Upper lobe of left lung (tissue), 6 donors: ENCODE measurements at regions not wholly inside any gene's neighbourhood (a gene's known extent, or its start where the extent isn't known, plus 50 kb on each side); places are given as distances from the start of the nearest gene placed in this dataset.

Experiments
- ATAC-seq, 2 donors: fragments of 200-7000 bp; cut with Tn5 transposase; one replicate each; pipeline ENCODE4 v1.9.1; 2022; ENCODE audit warnings: mild to moderate bottlenecking in 2 of 2, moderate library complexity in 2 of 2; ENCODE audit not compliant: low FRiP score in 2 of 2
- DNase-seq, 2 donors: peaks; one replicate each; pipeline ENCODE4 v3.0.0-alpha.2; 2019 to 2020
- H3K27ac ChIP-seq, 4 donors: fragments of 200-600 bp; sonication (generic); one replicate each; pipeline ENCODE4 v1.5.1; 2016 to 2019
- H3K27me3 ChIP-seq, 4 donors: fragments of 200-600 bp; sonication (generic); one replicate each; pipeline ENCODE4 v1.5.1; 2017 to 2019
- H3K36me3 ChIP-seq, 4 donors: fragments of 200-600 bp; sonication (generic); one replicate each; pipeline ENCODE4 v1.5.1; 2016 to 2019
- H3K4me1 ChIP-seq, 4 donors: fragments of 200-600 bp; sonication (generic); one replicate each; pipeline ENCODE4 v1.5.1; 2018 to 2019
- H3K4me3 ChIP-seq, 4 donors: fragments of 200-600 bp; sonication (generic); one replicate each; pipeline ENCODE4 v1.5.1; 2017 to 2019; ENCODE audit warnings: mild to moderate bottlenecking in 2 of 4, moderate library complexity in 1 of 4
- H3K9me3 ChIP-seq, 4 donors: fragments of 200-600 bp; sonication (generic); one replicate each; pipeline ENCODE4 v1.5.1; 2018 to 2019
- CTCF ChIP-seq, 6 experiments: fragments of 450-650 bp in 4 of 6; fragments of 200-600 bp in 2 of 6; sonication (generic) in 2 of 6; IDR thresholded peaks; one replicate each; pipeline ENCODE4 v1.5.1; 2016 to 2019; ENCODE audit warnings: antibody characterized with exemption in 6 of 6
- EP300 ChIP-seq, 4 donors: sonication (generic); formaldehyde crosslinking; IDR thresholded peaks; one replicate each; pipeline ENCODE4 v1.5.1; 2017; ENCODE audit warnings: antibody characterized with exemption in 4 of 4, control low read depth in 2 of 4
- POLR2A ChIP-seq, 4 donors: fragments of 450-650 bp; IDR thresholded peaks; one replicate each; pipeline ENCODE4 v1.5.1; 2016 to 2017; ENCODE audit warnings: antibody characterized with exemption in 4 of 4, mild to moderate bottlenecking in 2 of 4
- POLR2AphosphoS5 ChIP-seq, 2 donors: sonication (generic); formaldehyde crosslinking; IDR thresholded peaks; one replicate each; pipeline ENCODE4 v1.5.1; 2017; ENCODE audit warnings: antibody characterized with exemption in 2 of 2
- WGBS, 2 donors: methylation state at CpG; one replicate each; pipeline ENCODE4 v1.1.5; 2017 to 2018; 5-methylcytosine and 5-hydroxymethylcytosine counted together
- donor health status: DM: no; HTN: no; CAD: no; lungs with moderate emphysema.
- donor health status: DM: no; HTN: yes; CAD: no; lungs with severe emphysema.

DNA sequence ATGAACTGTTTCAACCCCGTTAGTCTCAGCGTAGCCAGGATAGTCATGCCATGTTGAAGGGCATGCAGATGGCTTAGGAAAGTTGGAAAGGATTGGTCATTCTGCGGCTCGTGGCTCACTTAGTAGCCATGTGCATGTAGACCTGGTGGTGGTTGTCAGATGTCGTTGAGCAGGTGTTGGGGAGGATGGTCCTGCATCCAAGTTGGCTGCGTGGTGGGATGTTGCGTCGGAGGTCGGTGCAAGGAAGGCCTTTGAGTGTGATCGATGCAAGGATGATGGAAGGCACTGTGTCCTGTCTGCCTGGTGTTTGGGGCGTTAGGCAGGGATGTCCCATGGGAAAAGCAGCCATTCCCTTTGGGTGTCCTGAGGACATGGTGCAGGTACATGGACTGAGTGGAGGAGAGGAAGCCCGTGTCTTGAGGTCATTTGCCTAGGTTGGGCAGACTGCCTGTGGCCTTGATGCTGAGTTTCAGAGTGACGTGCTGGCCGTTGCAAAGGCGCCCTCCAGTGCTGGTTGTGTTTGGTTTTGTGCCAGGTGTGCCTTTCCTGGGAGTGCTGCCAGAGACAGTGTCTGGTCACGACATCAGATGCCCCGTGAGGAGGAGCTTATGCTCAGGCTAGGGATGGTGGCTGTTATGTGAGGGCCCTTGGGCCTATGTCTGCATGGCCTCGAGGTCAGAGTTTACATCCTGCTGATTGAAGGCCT, 103.4 kb downstream of the SNRPN start:
- Histone ChIP-seq H3K9me3 (peaks cover 99 to 100% (median 100%) of the 10 kb centered on the region in 4 donors), H3K27ac (no peak overlapping the region), H3K36me3 (peaks cover 14 to 100% (median 97%) of the 10 kb centered on the region in 4 donors), H3K27me3 (no peaks in the 10 kb centered on the region), H3K4me3 (no peak overlapping the region), H3K4me1 (no peaks in the 10 kb centered on the region)
- ATAC-seq (no peak), DNase-seq (peak in 1 of 2 donors; percentile 12)
- WGBS, 2 donors = 93 to 95% methylated on average over 18 of the region's 18 CpGs
- TF ChIP-seq CTCF (IDR thresholded peaks at IDR 0.05) (no peak), POLR2AphosphoS5 (IDR thresholded peaks at IDR 0.05) (no peak), POLR2A (IDR thresholded peaks at IDR 0.05) (no peak), EP300 (IDR thresholded peaks at IDR 0.05) (no peak)

DNA sequence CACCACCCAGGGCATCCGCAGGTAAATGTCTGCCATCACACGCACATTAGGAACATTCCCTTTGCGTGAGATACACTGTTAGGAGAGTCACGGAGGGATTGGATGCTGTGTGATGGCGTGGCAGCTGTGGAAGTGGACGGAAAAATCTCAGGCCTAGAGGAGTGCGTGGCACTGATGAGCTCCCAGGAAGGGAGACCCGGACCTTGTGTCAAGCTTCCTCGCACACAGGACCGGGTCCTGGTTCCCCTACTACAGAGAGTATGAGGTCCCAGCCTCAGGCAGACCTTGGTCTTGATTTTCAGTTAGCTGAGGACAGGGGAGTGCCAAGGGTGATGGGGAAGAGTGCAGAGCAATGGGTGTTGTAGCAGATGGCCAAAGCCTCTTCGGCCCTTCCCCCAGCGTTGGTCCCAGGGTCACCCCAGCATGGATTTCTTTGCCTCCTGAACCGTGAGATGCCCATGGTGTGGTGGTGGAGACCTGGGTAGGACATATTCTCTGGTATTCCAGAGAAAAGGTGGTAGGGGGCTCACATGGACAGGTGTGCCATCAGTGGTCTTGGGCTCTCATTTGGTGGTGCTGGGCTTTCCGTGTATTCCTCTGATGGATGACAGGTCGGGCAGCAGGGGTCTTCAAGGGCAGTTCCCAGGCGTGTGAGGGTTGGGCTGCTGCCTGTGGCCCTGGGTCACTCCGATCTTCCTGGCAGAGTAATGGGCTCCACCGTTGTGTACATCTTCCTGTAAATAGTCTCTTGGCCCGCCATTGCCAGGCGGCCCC, 105.1 kb downstream of the SNRPN start:
- DNase-seq (peak in 1 of 2 donors; percentile 14), ATAC-seq (no peak)
- no peak overlapping the region for H3K4me3 ChIP-seq
- peaks cover 100% of the 10 kb centered on the region in 4 donors for H3K9me3 ChIP-seq
- peaks cover 17 to 100% (median 96%) of the 10 kb centered on the region in 4 donors for H3K36me3 ChIP-seq
- H3K27me3 ChIP-seq = no peaks in the 10 kb centered on the region
- no peak overlapping the region for H3K27ac ChIP-seq
- TF ChIP-seq CTCF (IDR thresholded peaks at IDR 0.05) (no peak), POLR2A (IDR thresholded peaks at IDR 0.05) (no peak), POLR2AphosphoS5 (IDR thresholded peaks at IDR 0.05) (no peak), EP300 (IDR thresholded peaks at IDR 0.05) (no peak)
- WGBS, 2 donors = 88 to 93% methylated on average over 20 of the region's 20 CpGs
- no peaks in the 10 kb centered on the region for H3K4me1 ChIP-seq

DNA sequence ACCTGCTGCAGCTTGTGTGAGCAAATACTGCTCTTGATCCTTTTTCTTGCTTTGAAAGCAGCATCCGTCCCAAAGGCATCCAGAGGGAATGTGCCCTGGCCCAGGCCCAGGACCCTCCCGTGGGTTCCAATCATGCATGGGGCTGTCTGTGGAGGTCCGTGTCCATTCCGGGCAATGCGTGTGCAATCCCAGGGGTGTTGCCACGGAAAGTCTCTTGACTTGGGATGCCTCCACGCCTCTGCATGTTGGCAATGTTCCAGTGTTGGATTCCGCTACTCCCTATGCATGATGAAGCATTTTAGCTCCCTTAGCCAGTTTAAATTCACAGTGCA, 105.7 kb downstream of the SNRPN start:
- H3K27me3 ChIP-seq = no peaks in the 10 kb centered on the region
- peaks cover 100% of the 10 kb centered on the region in 4 donors for H3K9me3 ChIP-seq
- H3K27ac ChIP-seq = no peak overlapping the region
- no peak for TF ChIP-seq POLR2AphosphoS5 (IDR thresholded peaks at IDR 0.05)
- TF ChIP-seq EP300 (IDR thresholded peaks at IDR 0.05) = no peak
- TF ChIP-seq CTCF (IDR thresholded peaks at IDR 0.05) = no peak
- TF ChIP-seq POLR2A (IDR thresholded peaks at IDR 0.05) = no peak
- peak; percentile 14 to 39 for DNase-seq
- peaks cover 22 to 100% (median 96%) of the 10 kb centered on the region in 4 donors for H3K36me3 ChIP-seq
- no peak for ATAC-seq
- H3K4me1 ChIP-seq = no peaks in the 10 kb centered on the region
- 89 to 91% methylated on average over 5 to 7 of the region's 8 CpGs for WGBS, 2 donors
- H3K4me3 ChIP-seq = no peak overlapping the region

- TF ChIP-seq POLR2AphosphoS5 (IDR thresholded peaks at IDR 0.05) (no peak), POLR2A (IDR thresholded peaks at IDR 0.05) (no peak), EP300 (IDR thresholded peaks at IDR 0.05) (no peak), CTCF (IDR thresholded peaks at IDR 0.05) (no peak)
- Histone ChIP-seq H3K4me3 (no peak overlapping the region), H3K9me3 (peaks cover 100% of the 10 kb centered on the region in 4 donors), H3K27me3 (no peaks in the 10 kb centered on the region), H3K36me3 (peaks cover 22 to 100% (median 96%) of the 10 kb centered on the region in 4 donors), H3K4me1 (no peaks in the 10 kb centered on the region), H3K27ac (no peak overlapping the region)
- DNase-seq = peak in 1 of 2 donors; percentile 16
- no peak for ATAC-seq
- 85 to 88% methylated on average over 7 to 10 of the region's 10 CpGs for WGBS, 2 donors
Measured at GRCh38 chr15:25060996-25061620, 106.3 kb downstream of the SNRPN start.
